ENCODE measurements at regions not wholly inside any gene's neighbourhood (a gene's known extent, or its start where the extent isn't known, plus 50 kb on each side); places are given as distances from the start of the nearest gene placed in this dataset.

DNA sequence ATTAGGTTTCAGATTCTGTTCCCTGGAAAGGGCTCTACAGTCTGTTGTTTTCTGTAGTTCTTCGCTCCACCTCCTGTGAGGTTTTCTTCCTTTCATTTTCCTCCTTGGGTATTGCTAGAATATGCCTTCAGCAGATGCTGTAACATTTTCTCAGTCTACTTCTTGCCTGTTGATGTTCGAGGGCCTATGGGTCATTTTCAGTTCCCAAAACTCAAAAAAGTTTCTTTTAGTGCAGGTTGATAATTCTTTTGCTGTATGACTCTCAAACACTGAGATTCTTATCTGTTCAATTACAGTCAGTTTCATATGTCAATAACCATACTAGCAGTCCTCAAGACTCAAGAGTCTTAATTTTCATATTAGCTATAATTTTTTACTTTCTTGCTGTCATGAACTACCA lies 268.3 kb downstream of the RFC3 start:
- TF ChIP-seq, protein P1, sequence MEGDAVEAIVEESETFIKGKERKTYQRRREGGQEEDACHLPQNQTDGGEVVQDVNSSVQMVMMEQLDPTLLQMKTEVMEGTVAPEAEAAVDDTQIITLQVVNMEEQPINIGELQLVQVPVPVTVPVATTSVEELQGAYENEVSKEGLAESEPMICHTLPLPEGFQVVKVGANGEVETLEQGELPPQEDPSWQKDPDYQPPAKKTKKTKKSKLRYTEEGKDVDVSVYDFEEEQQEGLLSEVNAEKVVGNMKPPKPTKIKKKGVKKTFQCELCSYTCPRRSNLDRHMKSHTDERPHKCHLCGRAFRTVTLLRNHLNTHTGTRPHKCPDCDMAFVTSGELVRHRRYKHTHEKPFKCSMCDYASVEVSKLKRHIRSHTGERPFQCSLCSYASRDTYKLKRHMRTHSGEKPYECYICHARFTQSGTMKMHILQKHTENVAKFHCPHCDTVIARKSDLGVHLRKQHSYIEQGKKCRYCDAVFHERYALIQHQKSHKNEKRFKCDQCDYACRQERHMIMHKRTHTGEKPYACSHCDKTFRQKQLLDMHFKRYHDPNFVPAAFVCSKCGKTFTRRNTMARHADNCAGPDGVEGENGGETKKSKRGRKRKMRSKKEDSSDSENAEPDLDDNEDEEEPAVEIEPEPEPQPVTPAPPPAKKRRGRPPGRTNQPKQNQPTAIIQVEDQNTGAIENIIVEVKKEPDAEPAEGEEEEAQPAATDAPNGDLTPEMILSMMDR (IDR thresholded peaks at IDR 0.05; ENCODE audit: extremely low read depth in 1 of 2, insufficient read depth in 1 of 2, low read depth in 1 of 2, low read length in 2 of 2) = no peak
- TF ChIP-seq POLR2A (IDR thresholded peaks at IDR 0.05; ENCODE audit: low read depth, low read length) (no peak), JUN (IDR thresholded peaks at IDR 0.05; ENCODE audit: borderline replicate concordance, insufficient read depth, insufficient read length, low read depth) (no peak), EZH2 (IDR thresholded peaks at IDR 0.05; ENCODE audit: borderline replicate concordance, low read depth, low read length, severe bottlenecking) (no peak), MYC (IDR thresholded peaks at IDR 0.05; ENCODE audit: low read depth, low read length) (no peak)
- TF ChIP-seq, protein P2, sequence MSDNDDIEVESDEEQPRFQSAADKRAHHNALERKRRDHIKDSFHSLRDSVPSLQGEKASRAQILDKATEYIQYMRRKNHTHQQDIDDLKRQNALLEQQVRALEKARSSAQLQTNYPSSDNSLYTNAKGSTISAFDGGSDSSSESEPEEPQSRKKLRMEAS (IDR thresholded peaks at IDR 0.05; ENCODE audit: insufficient read depth, insufficient read length) = no peak
